GM21526 (cell line): ENCODE measurements at regions not wholly inside any gene's neighbourhood (a gene's known extent, or its start where the extent isn't known, plus 50 kb on each side); places are given as distances from the start of the nearest gene placed in this dataset.
A peak's percentile ranks its signal among the peaks of the same experiment; 100 is the strongest.

ENCODE experiments used
- ATAC-seq: cut with Tn5 transposase; IDR thresholded peaks from one replicate; pipeline ENCODE4 v1.9.1; 2021; ENCODE audit warnings: moderate library complexity; ENCODE audit not compliant: unreplicated experiment, low FRiP score

DNA sequence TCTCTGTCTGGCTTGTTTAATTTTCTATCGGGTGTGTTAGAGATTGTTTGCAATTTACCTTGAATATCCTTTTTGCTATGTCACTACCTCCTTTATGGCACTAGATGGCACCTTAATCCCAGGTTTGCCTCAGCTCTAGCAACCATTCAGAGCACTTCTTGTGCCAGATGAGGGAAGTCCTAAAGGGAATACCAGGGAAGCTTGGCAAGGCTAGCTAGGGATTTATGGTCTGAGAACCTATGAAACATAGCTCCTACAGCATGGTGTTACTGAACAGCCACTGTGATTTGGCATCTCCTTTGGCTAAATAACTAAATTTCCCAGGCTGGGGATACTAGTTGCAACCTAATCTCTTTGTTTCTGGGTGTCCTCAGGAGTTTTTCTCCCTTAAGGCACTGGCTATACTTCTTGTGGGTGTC is 69.0 kb upstream of the VOPP1 start:
- peak; percentile 77 for ATAC-seq

DNA sequence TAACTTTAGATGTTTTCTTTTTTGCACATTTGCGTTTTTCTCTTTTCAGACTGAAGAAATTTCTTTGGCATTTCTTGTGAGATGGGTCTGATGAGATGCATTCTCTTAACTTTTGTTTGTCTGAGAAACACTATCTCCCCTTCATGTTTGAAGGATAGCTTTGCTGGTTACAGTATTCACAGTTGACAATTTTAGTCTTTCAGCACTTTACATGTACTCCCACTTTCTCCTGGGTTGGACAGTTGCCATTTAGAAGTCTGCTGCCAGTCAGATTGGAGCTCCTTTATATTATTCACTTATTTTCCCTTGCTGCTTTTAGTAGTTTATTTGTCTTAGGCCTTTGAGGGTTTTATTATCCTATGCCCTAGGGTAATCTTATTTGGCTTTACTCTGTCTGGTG is 67.3 kb upstream of the VOPP1 start:
- no peak for ATAC-seq

- ATAC-seq, result no peak
Observed at GRCh38 chr7:55629051-55629677, 56.9 kb upstream of the VOPP1 start.

DNA sequence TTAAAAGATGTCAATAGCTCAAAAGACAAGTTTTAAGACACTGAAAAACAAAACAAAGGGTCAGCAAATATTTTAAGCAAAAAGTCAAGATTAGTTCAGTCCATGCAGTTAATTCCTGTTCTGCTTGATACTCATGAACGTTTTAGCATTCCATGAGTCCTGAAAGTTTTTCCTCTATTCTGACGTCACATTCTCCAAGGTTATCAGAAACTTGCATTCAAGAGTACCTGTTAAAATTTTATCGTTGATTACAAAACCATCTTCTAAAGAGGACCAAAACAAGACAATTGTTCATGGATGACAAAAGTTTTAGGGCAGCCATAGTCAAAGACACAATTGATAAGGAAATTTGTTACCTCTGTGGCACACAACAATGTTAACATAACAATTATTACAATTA is 52.5 kb upstream of the VOPP1 start:
- no peak for ATAC-seq

DNA sequence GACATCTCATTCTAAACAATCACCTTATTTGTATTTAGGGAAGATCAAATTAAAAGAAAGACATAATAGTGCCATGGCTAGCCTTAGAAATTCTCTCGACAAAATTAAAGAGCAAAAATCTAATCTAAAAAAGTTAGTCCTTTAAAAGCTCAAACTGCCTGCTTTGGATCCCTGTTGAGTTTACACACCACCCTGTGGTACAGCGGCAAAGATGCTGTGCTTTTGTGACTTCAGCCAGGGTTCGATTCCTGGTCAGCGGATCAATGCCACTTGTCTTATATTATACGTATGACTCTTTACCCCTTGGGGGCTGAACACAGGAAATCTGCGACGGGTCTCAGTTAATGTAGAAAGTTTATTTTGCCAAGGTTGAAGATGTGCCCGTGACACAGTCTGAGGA is 51.3 kb upstream of the VOPP1 start:
- no peak for ATAC-seq

DNA sequence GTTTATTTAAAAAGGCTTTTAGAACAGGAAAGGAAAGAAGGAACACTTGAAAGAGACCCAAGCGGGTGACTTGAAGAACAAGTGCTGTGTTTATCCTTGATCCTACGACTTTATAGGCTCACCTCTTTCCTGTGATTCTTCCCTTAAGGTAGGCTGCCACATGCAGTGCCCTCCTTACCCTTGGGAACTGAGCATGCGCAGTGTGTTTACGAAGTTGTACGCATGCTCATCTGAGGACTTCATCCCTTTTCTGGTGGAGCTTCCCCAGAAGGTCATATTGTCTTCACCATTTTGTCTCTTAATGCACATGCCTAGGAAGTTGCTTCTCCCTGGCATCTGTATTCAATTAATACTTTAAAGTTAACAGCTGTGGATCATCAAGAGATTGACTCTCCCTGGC is 49.9 kb upstream of the VOPP1 start:
- ATAC-seq, result no peak
